MM.1S (cell line): ENCODE measurements at regions not wholly inside any gene's neighbourhood (a gene's known extent, or its start where the extent isn't known, plus 50 kb on each side); places are given as distances from the start of the nearest gene placed in this dataset.

ENCODE experiments used
- DNase-seq: peaks from one replicate; pipeline ENCODE4 v3.0.0-alpha.2; 2015
- H2AFZ ChIP-seq: fragments of 300-600 bp; sonication (generic); 2 replicates; pipeline ENCODE4 v1.6.0; 2016; ENCODE audit warnings: antibody characterized with exemption, low read length
- H3F3A ChIP-seq: fragments of 300-600 bp; sonication (generic); 2 replicates; pipeline ENCODE4 v1.6.1; 2016; ENCODE audit warnings: mild to moderate bottlenecking, antibody characterized with exemption, low read length, moderate library complexity, mixed read lengths; ENCODE audit not compliant: insufficient read depth
- H3K27ac ChIP-seq: fragments of 300-600 bp; sonication (generic); 2 replicates; pipeline ENCODE4 v1.5.1; 2016; ENCODE audit warnings: mild to moderate bottlenecking, low read length
- H3K27me3 ChIP-seq: fragments of 300-600 bp; sonication (generic); replicated peaks from 2 replicates; pipeline ENCODE4 v1.6.0; 2016; ENCODE audit warnings: low read length; ENCODE audit not compliant: insufficient read depth
- H3K36me3 ChIP-seq: fragments of 300-600 bp; sonication (generic); replicated peaks from 2 replicates; pipeline ENCODE4 v1.6.1; 2016; ENCODE audit warnings: mild to moderate bottlenecking, low read length, mixed read lengths; ENCODE audit not compliant: insufficient read depth
- H3K4me1 ChIP-seq: fragments of 300-600 bp; sonication (generic); 2 replicates; pipeline ENCODE4 v1.6.1; 2016; ENCODE audit warnings: low read length, mixed read lengths
- H3K4me2 ChIP-seq: fragments of 300-600 bp; sonication (generic); 2 replicates; pipeline ENCODE4 v1.6.0; 2016; ENCODE audit warnings: low read depth, low read length
- H3K4me3 ChIP-seq: fragments of 300-600 bp; sonication (generic); 2 replicates; pipeline ENCODE4 v1.5.1; 2016; ENCODE audit warnings: low read length, mixed read lengths
- H3K79me2 ChIP-seq: fragments of 300-600 bp; sonication (generic); 2 replicates; pipeline ENCODE4 v1.6.1; 2016; ENCODE audit warnings: mixed run types, low read length, mixed read lengths
- H3K9ac ChIP-seq: fragments of 300-600 bp; sonication (generic); 2 replicates; pipeline ENCODE4 v1.6.1; 2016; ENCODE audit warnings: low read length, mixed read lengths
- H3K9me2 ChIP-seq: fragments of 300-600 bp; sonication (generic); replicated peaks from 2 replicates; pipeline ENCODE4 v1.6.1; 2016; ENCODE audit warnings: mild to moderate bottlenecking, low read length, mixed read lengths; ENCODE audit not compliant: insufficient read depth
- H3K9me3 ChIP-seq: fragments of 300-600 bp; sonication (generic); replicated peaks from 2 replicates; pipeline ENCODE4 v1.6.1; 2016; ENCODE audit warnings: mild to moderate bottlenecking, low read length, mixed read lengths; ENCODE audit not compliant: insufficient read depth
- H4K20me1 ChIP-seq: fragments of 300-600 bp; sonication (generic); 2 replicates; pipeline ENCODE4 v1.6.1; 2016; ENCODE audit warnings: mild to moderate bottlenecking, low read length, moderate library complexity, mixed read lengths; ENCODE audit not compliant: insufficient read depth
- CTCF ChIP-seq: fragments of 300-600 bp; sonication (generic); IDR thresholded peaks from 2 replicates; pipeline ENCODE4 v1.5.1; 2016; ENCODE audit warnings: antibody characterized with exemption, low read length, mixed read lengths
- EZH2 ChIP-seq: fragments of 300-600 bp; sonication (generic); optimal IDR thresholded peaks from 2 replicates; pipeline ENCODE3; 2017; ENCODE audit warnings: low read depth, mild to moderate bottlenecking, antibody characterized with exemption, low read length, mixed read lengths
- EZH2phosphoT487 ChIP-seq: fragments of 300-600 bp; sonication (generic); IDR thresholded peaks from 2 replicates; pipeline ENCODE4 v1.6.1; 2018; ENCODE audit warnings: antibody characterized with exemption, low read length

- no peak overlapping the region for H3K27ac ChIP-seq
- no peaks in the 10 kb centered on the region for H3K4me1 ChIP-seq
- H3K27me3 ChIP-seq = no peaks in the 10 kb centered on the region
- no peaks in the 10 kb centered on the region for H3K9me2 ChIP-seq
- H3K9me3 ChIP-seq = no peaks in the 10 kb centered on the region
- no peak overlapping the region for H3K9ac ChIP-seq
- no peaks in the 10 kb centered on the region for H3F3A ChIP-seq
- TF ChIP-seq EZH2 (no peak), CTCF (no peak), EZH2phosphoT487 (no peak)
- DNase-seq = no peak
- H3K36me3 ChIP-seq = no peaks in the 10 kb centered on the region
- no peaks in the 10 kb centered on the region for H4K20me1 ChIP-seq
- H3K4me3 ChIP-seq = no peak overlapping the region
- no peak overlapping the region for H2AFZ ChIP-seq
- no peaks in the 10 kb centered on the region for H3K79me2 ChIP-seq
- no peak overlapping the region for H3K4me2 ChIP-seq
Observed at GRCh38 chr13:70593716-70594115, 485.5 kb upstream of the KLHL1 start.

- Histone ChIP-seq H3K79me2 (no peaks in the 10 kb centered on the region), H2AFZ (no peak overlapping the region), H3K9ac (no peak overlapping the region), H3K9me3 (no peaks in the 10 kb centered on the region), H3K4me2 (no peak overlapping the region), H4K20me1 (no peaks in the 10 kb centered on the region), H3K9me2 (no peaks in the 10 kb centered on the region), H3K27me3 (no peaks in the 10 kb centered on the region), H3K27ac (no peak overlapping the region), H3K4me3 (no peak overlapping the region), H3K36me3 (no peaks in the 10 kb centered on the region), H3F3A (no peaks in the 10 kb centered on the region), H3K4me1 (no peaks in the 10 kb centered on the region)
- TF ChIP-seq EZH2 (no peak), EZH2phosphoT487 (no peak), CTCF (no peak)
- no peak for DNase-seq
Observed at GRCh38 chr13:70585109-70585508, 476.9 kb upstream of the KLHL1 start.

- H3K4me2 ChIP-seq = no peak overlapping the region
- TF ChIP-seq CTCF (no peak), EZH2phosphoT487 (no peak), EZH2 (no peak)
- H3K9ac ChIP-seq = no peak overlapping the region
- no peaks in the 10 kb centered on the region for H3K79me2 ChIP-seq
- DNase-seq = no peak
- H4K20me1 ChIP-seq = no peaks in the 10 kb centered on the region
- no peak overlapping the region for H3K4me3 ChIP-seq
- no peak overlapping the region for H3K27ac ChIP-seq
- H3K36me3 ChIP-seq = no peaks in the 10 kb centered on the region
- no peaks in the 10 kb centered on the region for H3K27me3 ChIP-seq
- H2AFZ ChIP-seq = no peak overlapping the region
- H3F3A ChIP-seq = no peaks in the 10 kb centered on the region
- no peaks in the 10 kb centered on the region for H3K9me2 ChIP-seq
- no peaks in the 10 kb centered on the region for H3K9me3 ChIP-seq
- no peaks in the 10 kb centered on the region for H3K4me1 ChIP-seq
Observed at GRCh38 chr13:70580825-70581224, 472.6 kb upstream of the KLHL1 start.
